ENCODE measurements at regions not wholly inside any gene's neighbourhood (a gene's known extent, or its start where the extent isn't known, plus 50 kb on each side); places are given as distances from the start of the nearest gene placed in this dataset.
"Not testable (repeated sequence)": the region's sequence is repeated elsewhere in the genome, so short reads cannot be mapped to it uniquely, and the experiment has no call there.

DNA sequence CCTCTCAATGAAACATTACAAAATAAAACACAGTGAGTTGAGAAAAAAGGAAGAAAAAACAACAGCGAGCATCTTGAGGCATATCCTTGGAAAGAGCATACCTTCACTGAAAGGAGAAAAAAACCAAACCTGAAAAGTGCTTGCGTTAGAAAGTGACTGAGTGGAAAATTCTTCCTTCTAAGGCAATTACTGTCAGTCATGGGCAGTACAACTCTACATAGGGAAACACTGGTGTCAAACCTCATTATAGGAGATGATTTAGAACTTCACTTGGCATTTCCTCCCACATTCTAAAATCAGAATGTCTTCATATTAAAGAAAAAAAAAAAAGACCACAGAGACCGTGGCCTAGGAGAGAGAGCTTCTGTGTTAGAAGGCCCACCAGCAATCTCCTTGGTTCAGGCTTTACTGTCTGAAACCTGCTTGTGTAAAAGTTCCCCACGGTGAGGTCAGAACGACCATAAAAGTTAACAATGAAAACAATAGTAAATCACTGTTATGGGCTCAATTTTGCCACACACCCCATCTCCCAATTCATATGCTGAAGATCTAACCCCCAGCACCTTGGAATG, 91.1 kb upstream of the CRY1 start:
- no peak overlapping the region for H3K4me3 Mint-ChIP-seq
- no peaks in the 10 kb centered on the region for H3K36me3 Mint-ChIP-seq
- peaks cover 2 to 12% (median 3%) of the 10 kb centered on the region in 3 donors for H3K27me3 Mint-ChIP-seq (ENCODE audit: low read depth in 3 of 3)
- H3K4me1 Mint-ChIP-seq: peaks cover 6 to 9% of the 10 kb centered on the region in 2 donors
- no peak for DNase-seq
- peaks cover 0 to 5% (median 0%) of the 10 kb centered on the region in 6 donors for H3K9me3 Mint-ChIP-seq
- no peak overlapping the region for H3K27ac Mint-ChIP-seq

DNA sequence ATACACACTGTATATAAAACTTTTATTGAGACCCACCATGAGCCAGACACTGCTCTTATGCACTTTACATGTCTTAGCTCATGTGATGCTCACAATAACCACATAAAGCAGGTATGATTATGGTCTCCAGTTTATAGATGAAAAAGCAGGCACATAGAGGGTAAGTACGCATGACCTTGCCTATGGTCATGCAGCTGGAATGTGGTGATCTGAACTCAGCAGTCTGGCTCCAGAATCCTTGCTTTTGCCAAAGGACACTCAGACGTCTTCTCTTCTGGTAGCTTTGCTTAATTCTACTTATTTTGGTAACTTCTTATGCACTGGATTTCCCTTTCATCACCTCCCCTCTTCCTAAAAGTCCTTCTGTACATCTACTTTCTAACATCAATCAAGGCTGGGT, 103.3 kb upstream of the CRY1 start:
- Mint-ChIP-seq H3K27ac (no peak overlapping the region), H3K36me3 (no peaks in the 10 kb centered on the region), H3K4me3 (no peak overlapping the region), H3K27me3 (ENCODE audit: low read depth in 3 of 3) (peaks cover 0 to 6% (median 1%) of the 10 kb centered on the region in 3 donors), H3K9me3 (peaks cover 0 to 4% (median 0%) of the 10 kb centered on the region in 6 donors), H3K4me1 (no peaks in the 10 kb centered on the region)
- no peak for DNase-seq

DNA sequence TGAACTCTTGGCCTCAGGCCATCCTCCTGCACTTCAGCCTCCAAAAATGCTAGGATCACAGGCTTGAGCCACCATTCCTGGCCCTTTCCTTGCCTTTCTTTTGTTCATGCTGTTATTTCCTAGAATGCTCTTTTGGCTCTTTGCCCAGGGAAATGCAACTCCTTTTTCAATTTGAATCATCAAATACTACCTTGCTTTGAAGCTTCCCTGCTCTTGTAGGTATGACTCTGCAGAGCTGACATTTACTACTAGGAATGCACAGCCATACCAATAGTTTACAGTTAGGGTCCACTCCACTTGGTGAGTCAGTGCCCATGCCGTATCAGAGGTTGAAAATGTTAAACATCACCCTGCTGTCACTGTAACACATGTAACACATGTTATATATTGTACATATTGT, 107.0 kb upstream of the CRY1 start:
- no peaks in the 10 kb centered on the region for H3K4me1 Mint-ChIP-seq
- peaks cover 0 to 4% (median 0%) of the 10 kb centered on the region in 3 donors for H3K27me3 Mint-ChIP-seq (ENCODE audit: low read depth in 3 of 3)
- peaks cover 0 to 1% (median 0%) of the 10 kb centered on the region in 6 donors for H3K9me3 Mint-ChIP-seq
- no peak for DNase-seq
- no peak overlapping the region for H3K4me3 Mint-ChIP-seq
- no peaks in the 10 kb centered on the region for H3K36me3 Mint-ChIP-seq
- H3K27ac Mint-ChIP-seq: no peak overlapping the region

DNA sequence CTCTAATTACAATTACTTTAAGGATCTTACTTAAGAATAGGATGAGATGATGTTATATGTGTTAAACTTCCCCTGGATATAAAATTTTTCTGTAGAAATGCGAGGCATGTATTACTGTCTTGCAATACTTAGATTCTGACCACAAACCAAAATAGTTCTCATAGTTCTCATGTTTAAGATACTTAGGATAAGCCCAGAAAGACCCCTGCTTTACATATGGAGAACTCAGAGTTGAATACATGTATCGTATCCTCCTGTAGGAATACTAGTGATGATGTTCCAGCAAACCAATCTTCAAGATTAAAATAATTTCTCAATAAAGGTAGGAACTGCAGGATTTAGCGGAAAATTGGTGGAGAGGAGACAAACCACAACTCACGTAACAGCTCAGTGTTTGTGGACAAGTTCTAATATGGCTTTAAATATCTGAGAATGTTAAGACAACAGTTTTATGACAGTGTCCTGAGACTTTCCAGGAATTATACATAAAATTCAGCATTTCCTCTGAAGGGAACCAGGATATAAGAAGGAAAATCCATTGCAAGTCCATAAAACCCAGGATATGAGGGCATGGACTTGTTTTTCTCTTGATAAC, 114.7 kb upstream of the CRY1 start:
- Mint-ChIP-seq H3K27me3 (ENCODE audit: low read depth in 3 of 3) (peaks cover 0 to 4% (median 2%) of the 10 kb centered on the region in 3 donors), H3K9me3 (peaks cover 0 to 3% (median 0%) of the 10 kb centered on the region in 6 donors), H3K4me1 (no peaks in the 10 kb centered on the region), H3K36me3 (no peaks in the 10 kb centered on the region), H3K4me3 (no peak overlapping the region), H3K27ac (no peak overlapping the region)
- DNase-seq: no peak

DNA sequence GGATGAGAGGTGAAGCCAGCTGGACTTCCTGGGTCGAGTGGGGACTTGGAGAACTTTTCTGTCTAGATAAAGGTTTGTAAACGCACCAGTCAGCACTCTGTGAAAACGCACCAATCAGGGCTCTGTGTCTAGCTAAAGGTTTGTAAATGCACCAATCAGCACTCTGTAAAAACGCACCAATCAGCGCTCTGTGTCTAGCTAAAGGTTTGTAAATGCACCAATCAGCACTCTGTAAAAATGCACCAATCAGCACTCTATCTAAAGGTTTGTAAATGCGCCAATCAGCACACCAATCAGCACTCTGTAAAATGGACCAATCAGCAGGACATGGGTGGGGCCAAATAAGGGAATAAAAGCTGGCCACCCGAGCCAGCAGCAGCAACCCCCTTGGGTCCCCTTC, 116.4 kb upstream of the CRY1 start:
- H3K27ac Mint-ChIP-seq; H3K9me3 Mint-ChIP-seq; H3K4me3 Mint-ChIP-seq; H3K36me3 Mint-ChIP-seq; H3K4me1 Mint-ChIP-seq; H3K27me3 Mint-ChIP-seq (ENCODE audit: low read depth in 3 of 3); DNase-seq: not testable (repeated sequence)

DNA sequence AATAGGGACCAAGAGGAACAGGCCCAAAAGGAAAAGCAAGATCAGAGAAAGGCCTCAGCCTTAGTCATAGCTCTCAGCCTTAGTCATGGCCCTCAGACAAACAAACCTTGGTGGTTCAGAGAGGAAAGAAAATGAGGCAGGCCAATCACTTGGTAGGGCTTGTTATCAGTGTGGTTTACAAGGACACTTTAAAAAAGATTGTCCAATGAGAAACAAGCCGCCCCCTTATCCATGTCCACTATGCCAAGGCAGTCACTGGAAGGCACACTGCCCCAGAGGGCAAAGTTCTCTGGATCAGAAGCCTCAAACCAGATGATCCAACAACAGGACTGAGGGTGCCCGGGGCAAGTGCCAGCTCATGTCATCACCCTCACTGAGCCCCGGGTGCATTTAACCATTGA, 121.0 kb upstream of the CRY1 start:
- not testable (repeated sequence) for H3K27me3 Mint-ChIP-seq (ENCODE audit: low read depth in 3 of 3); DNase-seq; H3K4me1 Mint-ChIP-seq; H3K4me3 Mint-ChIP-seq; H3K36me3 Mint-ChIP-seq; H3K9me3 Mint-ChIP-seq; H3K27ac Mint-ChIP-seq

DNA sequence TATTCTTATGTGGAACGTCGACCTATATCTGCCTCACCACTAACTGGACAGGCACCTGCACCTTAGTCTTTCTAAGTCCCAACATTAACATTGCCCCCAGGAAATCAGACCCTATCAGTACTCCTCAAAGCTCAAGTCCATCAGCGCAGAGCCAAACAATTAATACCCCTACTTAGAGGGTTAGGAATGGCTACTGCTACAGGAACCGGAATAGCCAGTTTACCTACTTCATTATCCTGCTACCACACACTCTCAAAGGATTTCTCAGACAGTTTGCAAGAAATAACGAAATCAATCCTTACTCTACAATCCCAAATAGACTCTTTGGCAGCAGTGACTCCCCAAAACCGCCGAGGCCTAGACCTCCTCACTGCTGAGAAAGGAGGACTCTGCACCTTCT, 123.1 kb upstream of the CRY1 start:
- DNase-seq; H3K4me3 Mint-ChIP-seq; H3K27me3 Mint-ChIP-seq (ENCODE audit: low read depth in 3 of 3); H3K36me3 Mint-ChIP-seq; H3K27ac Mint-ChIP-seq; H3K9me3 Mint-ChIP-seq; H3K4me1 Mint-ChIP-seq: not testable (repeated sequence)

DNA sequence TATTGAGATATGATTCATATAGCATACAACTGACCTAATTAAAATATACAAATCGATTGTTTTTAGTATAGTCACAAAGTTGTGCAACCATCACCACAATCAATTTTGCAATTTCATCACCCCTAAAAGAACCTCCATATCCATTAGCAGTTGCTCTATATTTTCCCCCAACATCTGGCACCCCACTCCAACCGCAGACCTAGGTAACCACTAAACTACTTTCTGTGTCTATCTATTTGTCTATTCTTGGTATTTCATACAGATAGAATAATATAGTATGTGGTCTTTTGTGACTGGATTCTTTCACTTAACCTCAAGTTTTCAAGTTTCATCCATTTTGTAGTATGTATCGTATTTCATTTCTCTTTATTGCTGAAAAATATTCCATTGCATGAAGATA, 126.0 kb upstream of the CRY1 start:
- Mint-ChIP-seq H3K9me3 (peaks cover 0 to 3% (median 0%) of the 10 kb centered on the region in 6 donors), H3K27ac (no peak overlapping the region), H3K36me3 (no peaks in the 10 kb centered on the region), H3K27me3 (ENCODE audit: low read depth in 3 of 3) (peaks cover 7 to 10% (median 10%) of the 10 kb centered on the region in 3 donors), H3K4me1 (no peaks in the 10 kb centered on the region), H3K4me3 (no peak overlapping the region)
- DNase-seq: no peak

DNA sequence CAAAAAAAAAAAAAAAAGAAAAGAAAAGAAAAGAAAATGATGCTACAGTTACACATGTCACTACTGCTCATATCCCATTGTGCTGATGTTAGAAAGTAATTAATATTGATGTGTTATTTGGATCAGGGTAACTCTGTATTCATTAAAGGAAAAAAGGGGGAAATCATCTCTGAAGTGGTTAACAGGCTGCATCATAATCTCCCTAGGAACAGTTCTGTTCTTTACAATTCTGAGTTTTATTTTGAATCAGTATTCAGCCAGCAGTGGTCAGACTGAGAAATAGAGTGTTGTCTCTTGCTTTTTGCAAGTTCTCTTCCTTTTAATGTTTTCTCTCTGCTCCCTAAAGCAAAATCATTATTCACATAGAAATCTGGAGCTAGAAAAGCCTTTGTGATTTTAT, 128.6 kb upstream of the CRY1 start:
- H3K27ac Mint-ChIP-seq: no peak overlapping the region
- H3K27me3 Mint-ChIP-seq (ENCODE audit: low read depth in 3 of 3): peaks cover 10 to 14% (median 10%) of the 10 kb centered on the region in 3 donors
- H3K4me1 Mint-ChIP-seq: no peaks in the 10 kb centered on the region
- no peaks in the 10 kb centered on the region for H3K36me3 Mint-ChIP-seq
- no peak overlapping the region for H3K4me3 Mint-ChIP-seq
- no peak for DNase-seq
- peaks cover 0 to 3% (median 0%) of the 10 kb centered on the region in 6 donors for H3K9me3 Mint-ChIP-seq

DNA sequence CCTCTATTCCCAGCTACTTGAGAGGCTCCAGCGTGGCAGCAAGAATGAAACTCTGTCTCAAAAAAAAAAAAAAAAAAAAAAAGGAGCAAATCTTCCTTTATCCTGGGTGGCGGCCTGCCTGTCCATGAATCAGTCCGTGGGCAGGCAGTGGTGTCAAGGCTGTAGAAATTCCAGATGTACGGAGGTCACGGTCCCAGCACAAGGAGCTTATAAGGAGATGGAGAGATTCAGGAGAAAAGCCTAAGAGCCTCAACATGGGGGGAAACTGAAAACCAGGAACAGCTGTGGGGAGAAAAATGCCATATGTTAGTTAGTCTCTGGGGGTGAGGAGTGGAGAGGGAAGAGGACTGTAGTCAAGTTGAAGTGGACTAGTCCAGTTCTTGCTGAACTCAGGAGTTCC, 130.5 kb upstream of the CRY1 start:
- Mint-ChIP-seq H3K36me3 (no peaks in the 10 kb centered on the region), H3K9me3 (no peaks in the 10 kb centered on the region), H3K27ac (no peak overlapping the region), H3K4me1 (no peaks in the 10 kb centered on the region), H3K27me3 (ENCODE audit: low read depth in 3 of 3) (peaks cover 7 to 19% (median 10%) of the 10 kb centered on the region in 3 donors), H3K4me3 (no peak overlapping the region)
- no peak for DNase-seq

DNA sequence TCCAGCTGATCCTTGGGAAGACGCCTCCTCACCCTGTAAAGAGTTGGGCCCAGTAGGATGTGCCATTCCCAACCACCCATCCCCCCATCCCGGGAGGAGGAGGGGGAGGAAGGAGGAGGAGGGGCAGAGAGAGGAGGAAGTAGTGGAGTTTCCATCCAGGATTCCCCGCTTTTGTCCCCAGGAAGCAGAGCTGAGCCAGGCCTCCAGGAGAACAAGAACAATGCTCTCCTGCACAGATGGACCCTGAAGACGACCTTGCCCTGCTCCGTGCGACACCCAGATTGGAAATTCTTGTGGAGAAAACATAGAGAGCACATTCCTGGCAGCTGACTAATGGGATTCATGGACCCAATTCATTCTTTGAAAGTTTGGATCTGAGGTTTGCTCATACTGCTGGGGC, 132.3 kb upstream of the CRY1 start:
- no peak overlapping the region for H3K27ac Mint-ChIP-seq
- peaks cover 4 to 17% (median 11%) of the 10 kb centered on the region in 3 donors for H3K27me3 Mint-ChIP-seq (ENCODE audit: low read depth in 3 of 3)
- no peaks in the 10 kb centered on the region for H3K4me1 Mint-ChIP-seq
- no peaks in the 10 kb centered on the region for H3K9me3 Mint-ChIP-seq
- H3K36me3 Mint-ChIP-seq: no peaks in the 10 kb centered on the region
- DNase-seq: no peak
- H3K4me3 Mint-ChIP-seq: no peak overlapping the region

DNA sequence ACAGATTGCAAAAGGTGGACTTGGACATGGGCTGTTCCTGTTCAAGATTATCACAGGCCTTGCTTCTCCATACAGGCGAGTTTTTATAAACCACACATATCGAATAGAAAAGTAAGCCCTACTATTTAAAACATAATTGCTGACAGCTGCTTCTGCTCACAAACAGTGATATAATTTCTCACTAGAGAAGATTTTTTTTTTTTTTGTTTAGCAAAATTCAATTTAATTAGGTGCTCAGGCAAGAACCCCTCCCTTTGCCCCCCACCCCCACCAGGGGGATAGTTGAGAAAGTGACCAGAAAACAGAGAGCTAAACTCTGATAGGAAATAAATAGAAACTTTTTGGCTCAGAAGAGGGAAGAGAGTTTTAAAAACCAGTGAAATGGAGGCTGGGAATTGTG, 132.8 kb upstream of the CRY1 start:
- Mint-ChIP-seq H3K4me1 (no peaks in the 10 kb centered on the region), H3K9me3 (no peaks in the 10 kb centered on the region), H3K27ac (no peak overlapping the region), H3K4me3 (no peak overlapping the region), H3K27me3 (ENCODE audit: low read depth in 3 of 3) (peaks cover 4 to 13% (median 11%) of the 10 kb centered on the region in 3 donors), H3K36me3 (no peaks in the 10 kb centered on the region)
- DNase-seq: no peak

DNA sequence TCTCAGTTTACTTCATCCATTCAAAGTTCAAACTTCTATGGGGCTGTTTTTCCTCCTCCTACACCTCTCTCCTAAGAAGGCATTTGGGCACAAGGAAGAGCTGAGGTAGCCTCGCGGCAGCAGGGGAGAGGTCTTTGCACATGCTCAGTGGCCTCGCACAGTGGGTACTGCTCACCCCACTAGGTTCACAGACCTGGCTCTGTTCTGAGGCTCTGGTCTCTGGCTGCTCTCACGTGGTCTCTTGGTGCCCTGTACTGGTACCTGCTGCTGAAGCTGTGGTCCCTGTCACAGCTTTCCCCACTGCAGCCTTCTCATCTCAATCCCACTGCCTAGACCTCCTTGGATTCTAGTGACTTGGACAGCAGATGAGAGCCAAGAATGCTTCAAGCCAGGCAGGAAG, 134.7 kb upstream of the CRY1 start:
- no peaks in the 10 kb centered on the region for H3K4me1 Mint-ChIP-seq
- no peak for DNase-seq
- no peaks in the 10 kb centered on the region for H3K36me3 Mint-ChIP-seq
- H3K27me3 Mint-ChIP-seq (ENCODE audit: low read depth in 3 of 3): peaks cover 0 to 9% (median 6%) of the 10 kb centered on the region in 3 donors
- H3K27ac Mint-ChIP-seq: no peak overlapping the region
- no peak overlapping the region for H3K4me3 Mint-ChIP-seq
- no peaks in the 10 kb centered on the region for H3K9me3 Mint-ChIP-seq

DNA sequence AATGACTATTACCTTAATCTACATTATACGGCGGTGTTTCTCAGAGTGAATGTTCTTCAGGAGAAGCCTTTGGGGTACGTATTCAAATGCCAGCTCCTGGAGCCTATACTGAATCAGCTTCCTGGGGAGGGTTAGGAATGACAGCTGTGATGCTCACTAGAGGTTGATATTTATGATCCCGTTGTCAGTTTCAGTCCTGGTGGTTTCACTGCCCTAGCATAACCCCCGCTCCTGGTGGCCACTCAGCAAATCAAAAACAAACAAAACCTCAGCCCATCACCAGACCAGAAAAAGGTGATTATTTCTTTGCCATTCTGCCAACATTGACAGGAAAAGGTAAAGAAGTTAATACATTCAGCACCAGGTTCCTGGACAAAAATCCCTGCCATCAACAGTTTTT, 136.5 kb upstream of the CRY1 start:
- Mint-ChIP-seq H3K9me3 (no peaks in the 10 kb centered on the region), H3K27ac (no peak overlapping the region), H3K4me1 (no peaks in the 10 kb centered on the region), H3K36me3 (no peaks in the 10 kb centered on the region), H3K4me3 (no peak overlapping the region), H3K27me3 (ENCODE audit: low read depth in 3 of 3) (peaks cover 0 to 9% (median 5%) of the 10 kb centered on the region in 3 donors)
- DNase-seq: no peak

DNA sequence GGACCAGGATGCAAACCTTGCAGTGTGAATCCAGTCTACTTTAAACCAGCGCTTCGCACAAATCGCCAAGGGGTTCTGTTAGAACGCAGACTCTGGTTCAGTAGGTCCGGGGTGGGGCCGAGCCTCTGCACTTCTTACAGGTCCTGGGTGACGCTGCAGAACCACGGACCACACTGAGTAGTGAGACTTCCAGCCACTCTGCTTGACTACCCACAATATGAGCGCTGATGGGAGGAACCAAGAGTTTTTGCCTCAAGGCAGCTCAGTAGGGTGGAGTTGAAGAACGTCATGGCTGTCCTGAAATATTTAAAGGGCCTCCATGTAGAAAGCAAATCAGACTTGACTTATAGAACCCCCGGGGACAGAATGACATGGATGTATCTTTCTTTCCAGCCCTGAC, 138.0 kb upstream of the CRY1 start:
- Mint-ChIP-seq H3K4me3 (no peak overlapping the region), H3K27ac (no peak overlapping the region)

More for the DNA sequence above, 138.0 kb upstream of the CRY1 start:
- Mint-ChIP-seq H3K27me3 (ENCODE audit: low read depth in 3 of 3) (peaks cover 0 to 7% (median 3%) of the 10 kb centered on the region in 3 donors), H3K4me1 (no peaks in the 10 kb centered on the region), H3K9me3 (no peaks in the 10 kb centered on the region), H3K36me3 (no peaks in the 10 kb centered on the region)
- DNase-seq: no peak
